Uterus (tissue), 3 donors: ENCODE measurements at regions not wholly inside any gene's neighbourhood (a gene's known extent, or its start where the extent isn't known, plus 50 kb on each side); places are given as distances from the start of the nearest gene placed in this dataset.

Source experiments
- DNase-seq, 2 donors: peaks; one replicate each; pipeline ENCODE4 v3.0.0-alpha.2; 2019 to 2020
- H3K27ac ChIP-seq, 2 donors: fragments of 200-600 bp; sonication (generic); 1 replicate in 1 of 2; 2 replicates in 1 of 2; pipeline ENCODE4 v1.5.1; 2016 to 2018
- H3K27me3 ChIP-seq, 2 donors: fragments of 200-600 bp; sonication (generic); one replicate each; pipeline ENCODE4 v1.5.1; 2018 to 2019; ENCODE audit warnings: control low read depth in 1 of 2
- H3K36me3 ChIP-seq, 2 donors: fragments of 200-600 bp; sonication (generic); one replicate each; pipeline ENCODE4 v1.5.1; 2019; ENCODE audit warnings: control low read depth in 1 of 2
- H3K4me1 ChIP-seq, 2 donors: fragments of 200-600 bp; sonication (generic); one replicate each; pipeline ENCODE4 v1.5.1; 2018 to 2019; ENCODE audit warnings: control low read depth in 1 of 2
- H3K4me3 ChIP-seq, 2 donors: fragments of 200-600 bp; sonication (generic); 1 replicate in 1 of 2; 2 replicates in 1 of 2; pipeline ENCODE4 v1.5.1; 2018 to 2019; ENCODE audit warnings: mild to moderate bottlenecking in 1 of 2
- H3K9me3 ChIP-seq, 2 donors: fragments of 200-600 bp; sonication (generic); one replicate each; pipeline ENCODE4 v1.5.1; 2019; ENCODE audit warnings: control low read depth in 1 of 2
- POLR2A ChIP-seq, 2 donors: fragments of 450-650 bp; IDR thresholded peaks; one replicate each; pipeline ENCODE4 v1.6.1; 2016; ENCODE audit warnings: antibody characterized with exemption in 2 of 2, mild to moderate bottlenecking in 1 of 2, moderate library complexity in 1 of 2
- intact Hi-C: fragments of 100-400 bp; cut with DNase I; formaldehyde crosslinking; loops from one replicate; pipeline ENCODE4 v1.15.1; 2023; ENCODE audit warnings: low total_unique reads
- TF ChIP-seq, protein P1 (sequence below), 4 experiments: fragments of 200-600 bp in 2 of 4; fragments of 450-650 bp in 2 of 4; sonication (generic) in 2 of 4; IDR thresholded peaks; one replicate each; pipeline ENCODE4 v1.5.1; 2016 to 2019; ENCODE audit warnings: antibody characterized with exemption in 4 of 4, mild to moderate bottlenecking in 2 of 4, moderate library complexity in 1 of 4
- donor health status: DM: yes; HTN: yes; CAD: no.

DNA sequence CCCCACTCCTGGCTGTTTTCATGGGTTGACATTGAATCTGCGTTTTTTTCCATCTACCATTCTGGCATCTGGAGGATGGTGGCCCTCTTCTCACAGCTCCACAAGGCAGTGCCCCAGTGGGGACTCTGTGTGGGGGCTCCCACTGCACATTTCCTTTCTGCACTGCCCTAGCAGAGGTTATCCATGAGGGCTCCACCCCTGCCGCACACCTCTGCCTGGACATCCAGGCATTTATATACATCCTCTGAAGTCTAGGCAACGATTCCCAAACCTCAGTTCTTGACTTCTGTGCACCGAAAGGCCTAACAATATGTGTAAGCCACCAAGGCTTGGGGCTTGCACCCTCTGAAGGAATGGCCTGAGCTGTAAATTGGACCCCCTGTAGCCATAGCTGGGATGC is 147.9 kb upstream of the FMN2 start:
- Histone ChIP-seq H3K4me3 (no peak overlapping the region), H3K27me3 (no peaks in the 10 kb centered on the region), H3K36me3 (no peaks in the 10 kb centered on the region), H3K27ac (no peak overlapping the region), H3K4me1 (no peaks in the 10 kb centered on the region), H3K9me3 (no peaks in the 10 kb centered on the region)
- intact Hi-C loops = no loop called here
- no peak for DNase-seq
- no peak for TF ChIP-seq POLR2A (IDR thresholded peaks at IDR 0.05)
- TF ChIP-seq, protein P1, sequence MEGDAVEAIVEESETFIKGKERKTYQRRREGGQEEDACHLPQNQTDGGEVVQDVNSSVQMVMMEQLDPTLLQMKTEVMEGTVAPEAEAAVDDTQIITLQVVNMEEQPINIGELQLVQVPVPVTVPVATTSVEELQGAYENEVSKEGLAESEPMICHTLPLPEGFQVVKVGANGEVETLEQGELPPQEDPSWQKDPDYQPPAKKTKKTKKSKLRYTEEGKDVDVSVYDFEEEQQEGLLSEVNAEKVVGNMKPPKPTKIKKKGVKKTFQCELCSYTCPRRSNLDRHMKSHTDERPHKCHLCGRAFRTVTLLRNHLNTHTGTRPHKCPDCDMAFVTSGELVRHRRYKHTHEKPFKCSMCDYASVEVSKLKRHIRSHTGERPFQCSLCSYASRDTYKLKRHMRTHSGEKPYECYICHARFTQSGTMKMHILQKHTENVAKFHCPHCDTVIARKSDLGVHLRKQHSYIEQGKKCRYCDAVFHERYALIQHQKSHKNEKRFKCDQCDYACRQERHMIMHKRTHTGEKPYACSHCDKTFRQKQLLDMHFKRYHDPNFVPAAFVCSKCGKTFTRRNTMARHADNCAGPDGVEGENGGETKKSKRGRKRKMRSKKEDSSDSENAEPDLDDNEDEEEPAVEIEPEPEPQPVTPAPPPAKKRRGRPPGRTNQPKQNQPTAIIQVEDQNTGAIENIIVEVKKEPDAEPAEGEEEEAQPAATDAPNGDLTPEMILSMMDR (IDR thresholded peaks at IDR 0.05) = no peak

DNA sequence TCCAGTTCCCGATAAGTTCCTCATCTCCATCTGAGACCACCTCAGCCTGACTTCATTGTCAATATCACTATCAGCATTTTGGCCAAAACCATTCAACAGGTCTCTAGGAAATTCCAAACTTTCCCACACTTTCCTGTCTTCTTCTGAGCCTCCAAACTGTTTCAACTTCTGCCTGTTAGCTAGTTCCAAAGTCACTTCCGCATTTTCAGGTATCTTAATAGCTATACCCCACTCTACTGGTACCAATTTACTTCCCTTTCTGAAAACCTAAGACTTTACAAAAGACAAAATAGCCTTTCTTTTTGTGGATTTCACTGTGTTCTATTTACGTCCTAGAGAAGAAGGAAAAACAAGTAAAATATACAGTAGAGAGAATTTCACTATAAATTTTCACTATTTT is 147.0 kb upstream of the FMN2 start:
- Histone ChIP-seq H3K27me3 (no peaks in the 10 kb centered on the region), H3K9me3 (no peaks in the 10 kb centered on the region), H3K4me1 (no peaks in the 10 kb centered on the region), H3K36me3 (no peaks in the 10 kb centered on the region), H3K27ac (no peak overlapping the region), H3K4me3 (no peak overlapping the region)
- intact Hi-C loops = no loop called here
- no peak for DNase-seq
- TF ChIP-seq POLR2A (IDR thresholded peaks at IDR 0.05) = no peak
- TF ChIP-seq, protein P1 (IDR thresholded peaks at IDR 0.05) = no peak

DNA sequence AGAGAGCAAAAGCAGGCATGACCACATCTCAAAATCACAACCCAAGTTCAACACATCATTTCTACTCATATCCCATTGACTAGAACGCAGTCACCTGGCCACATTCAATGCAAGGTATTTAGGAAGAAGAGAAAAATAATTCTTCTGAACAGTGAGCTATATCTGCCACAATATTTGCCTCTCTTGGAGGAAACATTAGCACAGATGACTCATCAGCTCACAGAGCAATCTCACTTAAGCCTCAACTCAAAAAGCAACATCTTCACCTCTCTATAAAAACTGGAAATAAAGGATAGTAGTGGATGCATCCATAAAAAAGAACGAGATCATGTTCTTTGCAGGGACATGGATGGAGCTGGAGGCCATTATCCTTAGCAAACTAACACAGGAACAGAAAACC is 143.9 kb upstream of the FMN2 start:
- intact Hi-C loops = no loop called here
- Histone ChIP-seq H3K27me3 (no peaks in the 10 kb centered on the region), H3K4me1 (no peaks in the 10 kb centered on the region), H3K36me3 (no peaks in the 10 kb centered on the region), H3K27ac (no peak overlapping the region), H3K9me3 (no peaks in the 10 kb centered on the region), H3K4me3 (no peak overlapping the region)
- no peak for DNase-seq
- TF ChIP-seq, protein P1 (IDR thresholded peaks at IDR 0.05) = no peak
- TF ChIP-seq POLR2A (IDR thresholded peaks at IDR 0.05) = no peak

DNA sequence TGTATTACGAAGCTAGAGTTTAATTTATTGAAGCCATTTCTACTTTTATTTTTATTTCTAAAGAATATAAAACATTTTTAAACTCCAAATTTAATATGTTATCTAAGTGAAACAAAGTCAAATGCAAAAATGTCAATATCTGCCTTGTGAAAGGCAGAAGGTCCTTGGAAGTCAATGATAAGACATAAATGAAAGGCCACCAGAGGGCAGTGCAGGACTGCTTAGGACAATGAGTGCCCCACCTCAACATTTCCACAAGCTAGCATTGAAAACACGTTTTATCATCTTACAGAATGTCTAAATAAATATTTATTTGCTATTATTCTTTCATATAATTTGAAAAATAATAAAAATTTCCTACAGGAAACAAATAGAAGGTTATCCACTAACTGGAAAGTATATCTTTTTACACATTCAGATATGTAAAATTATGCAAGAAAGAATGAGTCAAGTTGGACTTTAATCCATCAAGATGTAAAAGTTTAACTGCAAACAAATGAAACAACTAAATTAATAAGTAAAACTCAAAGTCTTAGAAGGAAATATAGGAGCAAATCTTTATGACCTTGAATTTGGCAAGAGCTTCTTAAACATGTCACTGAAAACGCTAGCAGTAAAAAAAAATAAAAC is 140.1 kb upstream of the FMN2 start:
- Histone ChIP-seq H3K4me1 (no peaks in the 10 kb centered on the region), H3K9me3 (no peaks in the 10 kb centered on the region), H3K27me3 (no peaks in the 10 kb centered on the region), H3K4me3 (no peak overlapping the region), H3K36me3 (no peaks in the 10 kb centered on the region), H3K27ac (no peak overlapping the region)
- DNase-seq = peak in 1 of 2 donors; percentile 43
- TF ChIP-seq, protein P1 (IDR thresholded peaks at IDR 0.05) = peak; percentile 48 to 77 (median 52)
- no peak for TF ChIP-seq POLR2A (IDR thresholded peaks at IDR 0.05)
- intact Hi-C loops = no loop called here

DNA sequence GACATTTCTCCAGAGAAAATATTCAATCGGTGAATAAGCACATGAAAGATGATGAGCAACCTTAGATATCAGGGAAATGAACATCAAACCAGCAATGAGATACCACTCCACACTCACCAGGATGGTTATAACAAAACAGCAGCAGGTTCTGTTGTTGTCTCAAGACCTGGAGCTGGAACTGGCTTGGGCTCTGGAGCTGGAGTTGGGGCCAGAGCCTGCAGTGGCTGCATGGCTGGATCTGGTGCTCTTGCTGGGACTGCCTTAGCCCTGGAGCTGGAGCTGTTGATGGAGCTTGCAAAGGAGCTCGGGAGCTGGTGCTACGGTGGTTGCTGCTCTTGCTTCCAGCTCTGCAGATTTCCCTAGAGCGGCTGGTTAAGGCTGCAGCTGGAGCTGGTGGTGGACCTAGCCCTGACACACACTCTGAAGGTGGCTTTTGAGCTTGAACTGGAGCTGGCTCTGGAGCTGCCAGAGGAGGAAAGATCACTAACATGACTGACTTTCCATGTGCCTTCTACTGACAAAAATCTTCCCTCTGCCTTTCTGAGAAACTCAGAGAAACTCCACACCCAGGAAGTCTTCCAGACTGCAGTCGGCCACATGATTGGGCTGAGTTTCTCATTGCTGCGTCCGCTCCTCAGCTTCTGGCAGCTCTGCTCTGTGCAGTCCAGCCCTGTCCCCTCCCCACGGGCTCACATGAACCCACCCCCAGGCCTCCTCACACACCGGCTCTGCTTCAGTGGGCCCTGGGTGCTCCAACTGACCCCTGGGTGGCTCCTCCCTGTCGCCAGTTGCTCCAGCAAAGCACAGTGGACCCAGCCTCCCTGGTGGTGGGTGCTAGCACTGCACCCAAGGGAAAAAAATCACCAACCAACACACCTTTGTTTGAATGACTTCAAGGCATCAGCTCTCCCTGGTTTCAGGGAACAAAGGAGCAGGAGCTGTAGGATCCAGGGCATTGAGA is 139.1 kb upstream of the FMN2 start:
- no peak overlapping the region for H3K27ac ChIP-seq
- no peak for TF ChIP-seq POLR2A (IDR thresholded peaks at IDR 0.05)
- TF ChIP-seq, protein P1 (IDR thresholded peaks at IDR 0.05) = peak in 1 of 4 experiments; percentile 4
- no peak overlapping the region for H3K4me3 ChIP-seq
- H3K9me3 ChIP-seq = no peaks in the 10 kb centered on the region
- H3K27me3 ChIP-seq = no peaks in the 10 kb centered on the region
- intact Hi-C loops = no loop called here
- H3K36me3 ChIP-seq = no peaks in the 10 kb centered on the region
- no peak for DNase-seq
- no peaks in the 10 kb centered on the region for H3K4me1 ChIP-seq
